Endothelial cell of umbilical vein (primary cell): ENCODE measurements at regions not wholly inside any gene's neighbourhood (a gene's known extent, or its start where the extent isn't known, plus 50 kb on each side); places are given as distances from the start of the nearest gene placed in this dataset.

Source experiments
- BruUV-seq: library from RNA; stranded (reverse); fragments of 400-500 nt; replicated peaks from 2 replicates; lab custom pipeline; 2021; lab: Mats Ljungman, UMichigan
- CTCF ChIA-PET: fragments of 300-600, 350-600 bp; sonication (Branson Sonifier 250); formaldehyde crosslinking; loops from one replicate; lab custom pipeline; 2021; ENCODE audit warnings: antibody characterized with exemption, inconsistent platforms; lab: Charles Lee
- POLR2A ChIA-PET: fragments of 300-600, 350-600 bp; sonication (Branson Sonifier 250); formaldehyde crosslinking; loops from one replicate; lab custom pipeline; 2021; ENCODE audit warnings: antibody characterized with exemption, inconsistent platforms; lab: Charles Lee
- DNase-seq: peaks from one replicate; pipeline ENCODE4 v3.0.0-alpha.2; 2011; ENCODE audit warnings: low read depth, low spot score
- FAIRE-seq: peaks from 2 replicates; lab custom pipeline; 2011; peaks lifted over from hg19 to GRCh38; lab: Jason Lieb, UNC
- H2AFZ ChIP-seq: 2 replicates; pipeline ENCODE4 v1.6.0; 2012; ENCODE audit warnings: low read depth, low read length, control low read depth, inconsistent platforms
- H3K27ac ChIP-seq: 2 replicates; pipeline ENCODE4 v1.5.1; 2011; ENCODE audit warnings: low read depth, mild to moderate bottlenecking, control low read depth, low read length, moderate library complexity; ENCODE audit not compliant: insufficient read depth
- H3K27me3 ChIP-seq, 2 experiments: 2 replicates each; pipeline versions ENCODE4 v1.6.0 to v1.6.1; 2011; ENCODE audit warnings: low read length in 2 of 2, mixed read lengths in 1 of 2; ENCODE audit not compliant: control insufficient read depth in 2 of 2, insufficient read depth in 2 of 2
- H3K36me3 ChIP-seq, 2 experiments: 2 replicates in 1 of 2; 3 replicates in 1 of 2; pipeline ENCODE4 v1.5.1; 2011; ENCODE audit warnings: low read length in 2 of 2, mild to moderate bottlenecking in 1 of 2, moderate library complexity in 1 of 2; ENCODE audit not compliant: control insufficient read depth in 2 of 2, insufficient read depth in 2 of 2; ENCODE audit errors: extremely low read depth in 1 of 2
- H3K4me1 ChIP-seq: 3 replicates; pipeline ENCODE4 v1.5.1; 2011; ENCODE audit warnings: mild to moderate bottlenecking, low read length; ENCODE audit not compliant: control insufficient read depth, insufficient read depth; ENCODE audit errors: extremely low read depth
- H3K4me2 ChIP-seq: 2 replicates; pipeline ENCODE4 v1.6.1; 2011; ENCODE audit warnings: low read length, control low read depth, mixed read lengths; ENCODE audit not compliant: insufficient read depth
- H3K4me3 ChIP-seq, 3 experiments: fragments of 200-600 bp in 1 of 3; sonication (generic), shearing (Covaris generic) in 1 of 3; replicated peaks in 1 of 3; 2 replicates each; pipeline ENCODE4 v1.5.1; 2011 to 2016; ENCODE audit warnings: control low read depth in 3 of 3, low read length in 3 of 3, mild to moderate bottlenecking in 2 of 3, inconsistent platforms in 1 of 3, low read depth in 1 of 3, moderate library complexity in 1 of 3; ENCODE audit not compliant: insufficient read depth in 1 of 3
- H3K79me2 ChIP-seq: 2 replicates; pipeline ENCODE4 v1.6.0; 2012; ENCODE audit warnings: low read length, inconsistent platforms; ENCODE audit not compliant: control insufficient read depth, insufficient read depth
- H3K9ac ChIP-seq: replicated peaks from 2 replicates; pipeline ENCODE3; 2011; ENCODE audit warnings: low read length, control low read depth; ENCODE audit not compliant: insufficient read depth; ENCODE audit errors: extremely low read depth
- H3K9me1 ChIP-seq: replicated peaks from 3 replicates; pipeline ENCODE4 v1.6.0; 2011; ENCODE audit warnings: mild to moderate bottlenecking, low read length; ENCODE audit not compliant: control insufficient read depth, insufficient read depth; ENCODE audit errors: extremely low read depth
- H3K9me3 ChIP-seq: replicated peaks from 2 replicates; pipeline ENCODE4 v1.5.1; 2012; ENCODE audit warnings: low read length, inconsistent platforms; ENCODE audit not compliant: control insufficient read depth, insufficient read depth
- H4K20me1 ChIP-seq: replicated peaks from 2 replicates; pipeline ENCODE3; 2011; ENCODE audit warnings: mild to moderate bottlenecking, low read length; ENCODE audit not compliant: control insufficient read depth, insufficient read depth; ENCODE audit errors: extremely low read depth
- EZH2 ChIP-seq: IDR thresholded peaks from 2 replicates; pipeline ENCODE4 v1.6.1; 2012; ENCODE audit warnings: borderline replicate concordance, low read depth, mild to moderate bottlenecking, moderate library complexity, low read length, inconsistent platforms; ENCODE audit not compliant: severe bottlenecking
- FOS ChIP-seq: IDR thresholded peaks from 2 replicates; pipeline ENCODE4 v1.6.1; 2011; ENCODE audit warnings: mild to moderate bottlenecking, low read length, moderate library complexity, borderline replicate concordance; ENCODE audit not compliant: insufficient read depth
- GATA2 ChIP-seq: IDR thresholded peaks from 2 replicates; pipeline ENCODE4 v1.7.0; 2011; ENCODE audit warnings: low read depth, mild to moderate bottlenecking, moderate library complexity, mixed read lengths, low read length; ENCODE audit not compliant: insufficient read length, insufficient read depth
- JUN ChIP-seq: IDR thresholded peaks from 2 replicates; pipeline ENCODE4 v1.6.1; 2011; ENCODE audit warnings: borderline replicate concordance, low read depth; ENCODE audit not compliant: insufficient read length, insufficient read depth
- MYC ChIP-seq: IDR thresholded peaks from one replicate; pipeline ENCODE4 v1.6.1; 2011; ENCODE audit warnings: mild to moderate bottlenecking, low read depth, low read length
- POLR2A ChIP-seq: IDR thresholded peaks from 2 replicates; pipeline ENCODE4 v1.6.1; 2012; ENCODE audit warnings: low read depth, mild to moderate bottlenecking, control low read depth, low read length
- POLR2AphosphoS5 ChIP-seq: IDR thresholded peaks from 2 replicates; pipeline ENCODE4 v1.6.1; 2012; ENCODE audit warnings: low read depth, mild to moderate bottlenecking, control low read depth, low read length, moderate library complexity; ENCODE audit not compliant: insufficient read depth
- dilution Hi-C: fragments of 300-500 bp; cut with MboI; formaldehyde crosslinking; loops from one replicate; pipeline ENCODE4 v1.15.0; 2019; ENCODE audit warnings: low sequenced_read_pairs; ENCODE audit not compliant: extremely low pct_ligation_motif_present
- intact Hi-C: fragments of 100-400 bp; cut with micrococcal nuclease; formaldehyde crosslinking; loops from one replicate; pipeline ENCODE4 v1.10.0; 2022
- TF ChIP-seq, protein P1 (sequence below), 2 donors: IDR thresholded peaks; 1 replicate in 1 of 2; 2 replicates in 1 of 2; pipeline ENCODE4 v1.5.1; 2011; ENCODE audit warnings: low read length in 2 of 2, mild to moderate bottlenecking in 2 of 2, moderate library complexity in 2 of 2, control low read depth in 1 of 2, inconsistent platforms in 1 of 2, low read depth in 1 of 2; ENCODE audit not compliant: insufficient read depth in 1 of 2; ENCODE audit errors: extremely low read depth in 1 of 2
- TF ChIP-seq, protein P2 (sequence below): IDR thresholded peaks from 2 replicates; pipeline ENCODE4 v1.6.1; 2011; ENCODE audit not compliant: insufficient read depth, insufficient read length

DNA sequence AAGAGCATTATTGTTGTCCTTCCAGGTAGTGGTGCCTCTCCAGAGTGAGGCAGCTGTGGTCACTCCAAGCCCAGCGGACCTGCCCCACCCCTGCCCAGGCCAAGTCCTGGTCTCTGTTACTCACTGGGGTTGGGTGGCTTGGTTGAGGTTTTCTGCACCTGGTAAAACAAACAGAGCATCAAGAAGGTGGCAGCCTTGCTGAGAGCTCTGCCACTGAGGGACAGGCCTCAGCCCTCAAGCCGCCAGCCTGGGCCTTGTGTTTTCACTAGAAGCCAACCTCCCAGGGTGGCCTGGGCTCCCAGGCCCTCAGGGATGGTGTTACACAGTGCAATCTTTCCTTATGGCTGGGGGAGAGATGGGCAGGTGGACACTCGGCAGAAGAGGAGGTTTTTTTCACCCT, 182.7 kb downstream of the BCOR start:
- no peaks in the 10 kb centered on the region for H3K79me2 ChIP-seq
- no peaks in the 10 kb centered on the region for H4K20me1 ChIP-seq
- no peaks in the 10 kb centered on the region for H3K9me3 ChIP-seq
- no peaks in the 10 kb centered on the region for H3K9me1 ChIP-seq
- no TSS peak for BruUV-seq
- H3K4me1 ChIP-seq, result no peaks in the 10 kb centered on the region
- no peak for TF ChIP-seq POLR2AphosphoS5
- TF ChIP-seq JUN, result no peak
- TF ChIP-seq FOS, result no peak
- TF ChIP-seq, protein P1, sequence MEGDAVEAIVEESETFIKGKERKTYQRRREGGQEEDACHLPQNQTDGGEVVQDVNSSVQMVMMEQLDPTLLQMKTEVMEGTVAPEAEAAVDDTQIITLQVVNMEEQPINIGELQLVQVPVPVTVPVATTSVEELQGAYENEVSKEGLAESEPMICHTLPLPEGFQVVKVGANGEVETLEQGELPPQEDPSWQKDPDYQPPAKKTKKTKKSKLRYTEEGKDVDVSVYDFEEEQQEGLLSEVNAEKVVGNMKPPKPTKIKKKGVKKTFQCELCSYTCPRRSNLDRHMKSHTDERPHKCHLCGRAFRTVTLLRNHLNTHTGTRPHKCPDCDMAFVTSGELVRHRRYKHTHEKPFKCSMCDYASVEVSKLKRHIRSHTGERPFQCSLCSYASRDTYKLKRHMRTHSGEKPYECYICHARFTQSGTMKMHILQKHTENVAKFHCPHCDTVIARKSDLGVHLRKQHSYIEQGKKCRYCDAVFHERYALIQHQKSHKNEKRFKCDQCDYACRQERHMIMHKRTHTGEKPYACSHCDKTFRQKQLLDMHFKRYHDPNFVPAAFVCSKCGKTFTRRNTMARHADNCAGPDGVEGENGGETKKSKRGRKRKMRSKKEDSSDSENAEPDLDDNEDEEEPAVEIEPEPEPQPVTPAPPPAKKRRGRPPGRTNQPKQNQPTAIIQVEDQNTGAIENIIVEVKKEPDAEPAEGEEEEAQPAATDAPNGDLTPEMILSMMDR (IDR thresholded peaks at IDR 0.05; ENCODE audit: extremely low read depth in 1 of 2, insufficient read depth in 1 of 2, low read depth in 1 of 2, low read length in 2 of 2), result no peak
- TF ChIP-seq GATA2, result no peak
- TF ChIP-seq, protein P2, sequence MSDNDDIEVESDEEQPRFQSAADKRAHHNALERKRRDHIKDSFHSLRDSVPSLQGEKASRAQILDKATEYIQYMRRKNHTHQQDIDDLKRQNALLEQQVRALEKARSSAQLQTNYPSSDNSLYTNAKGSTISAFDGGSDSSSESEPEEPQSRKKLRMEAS, result no peak
- TF ChIP-seq EZH2, result no peak
- no peak for TF ChIP-seq MYC
- no peak for TF ChIP-seq POLR2A
- DNase-seq (no peak), FAIRE-seq (no peak)
- no peak overlapping the region for H3K4me3 ChIP-seq
- POLR2A ChIA-PET, result no interaction called here
- no peak overlapping the region for H2AFZ ChIP-seq
- intact Hi-C loops (no loop called here), dilution Hi-C loops (no loop called here)
- no peaks in the 10 kb centered on the region for H3K36me3 ChIP-seq
- no peak overlapping the region for H3K4me2 ChIP-seq
- CTCF ChIA-PET, result no interaction called here
- no peaks in the 10 kb centered on the region for H3K27me3 ChIP-seq
- no peak overlapping the region for H3K9ac ChIP-seq
- no peak overlapping the region for H3K27ac ChIP-seq
